22Rv1 (cell line): ENCODE measurements at regions not wholly inside any gene's neighbourhood (a gene's known extent, or its start where the extent isn't known, plus 50 kb on each side); places are given as distances from the start of the nearest gene placed in this dataset.

ENCODE experiments used
- CTCF ChIP-seq: fragments of 450-650 bp; IDR thresholded peaks from 2 replicates; pipeline ENCODE4 v1.5.1; 2017; ENCODE audit warnings: mild to moderate bottlenecking
- ZFX ChIP-seq: fragments of 450-650 bp; IDR thresholded peaks from 2 replicates; pipeline ENCODE4 v1.6.1; 2017; ENCODE audit warnings: antibody characterized with exemption, borderline replicate concordance

- TF ChIP-seq CTCF, result no peak
- TF ChIP-seq ZFX, result no peak
These were observed 1120.5 kb downstream of the ADGRL3 start for GRCh38 chr4:62320612-62321011.
